GM11168 (cell line): ENCODE measurements at regions not wholly inside any gene's neighbourhood (a gene's known extent, or its start where the extent isn't known, plus 50 kb on each side); places are given as distances from the start of the nearest gene placed in this dataset.

Experiments used
- in situ Hi-C: fragments of 300-500 bp; cut with MboI; formaldehyde crosslinking; loops from one replicate; pipeline ENCODE4 v1.12.0; 2022; ENCODE audit warnings: low sequenced_read_pairs; ENCODE audit not compliant: unreplicated experiment

DNA sequence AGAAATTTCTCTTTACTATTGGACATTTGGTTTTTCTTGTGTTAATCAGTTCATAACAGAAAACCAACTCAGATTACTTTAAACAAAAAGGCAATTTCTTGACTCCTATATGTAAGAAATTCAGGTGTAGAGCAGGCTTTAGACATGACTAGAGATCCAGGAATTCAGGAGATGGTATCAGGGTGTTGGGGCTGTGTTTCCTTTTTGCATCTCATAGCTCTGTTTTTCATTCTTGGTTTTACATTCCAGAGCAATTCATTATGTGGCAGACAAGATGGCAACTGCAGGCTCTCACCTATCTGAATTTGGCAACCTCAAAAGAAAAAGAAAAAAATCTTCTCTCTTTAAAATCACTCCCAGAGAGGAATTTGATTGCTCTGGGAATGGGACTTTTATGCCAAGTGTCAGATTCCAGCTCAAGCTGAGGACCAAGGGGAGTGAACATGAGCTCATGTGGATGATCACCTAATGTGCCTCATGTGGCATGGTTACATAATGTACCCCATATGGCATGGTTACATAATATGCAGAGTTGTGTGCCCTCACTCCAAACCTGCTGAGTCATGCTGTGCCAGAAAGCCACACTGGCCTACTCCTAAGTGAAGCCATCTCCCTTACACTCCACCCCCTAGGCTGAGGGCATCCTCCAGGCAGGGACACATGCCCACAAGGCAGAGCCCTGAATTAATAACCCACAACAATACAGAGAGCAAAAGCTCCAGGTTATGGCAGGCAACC is 282.7 kb downstream of the MBD2 start:
- in situ Hi-C loops, result no loop called here

DNA sequence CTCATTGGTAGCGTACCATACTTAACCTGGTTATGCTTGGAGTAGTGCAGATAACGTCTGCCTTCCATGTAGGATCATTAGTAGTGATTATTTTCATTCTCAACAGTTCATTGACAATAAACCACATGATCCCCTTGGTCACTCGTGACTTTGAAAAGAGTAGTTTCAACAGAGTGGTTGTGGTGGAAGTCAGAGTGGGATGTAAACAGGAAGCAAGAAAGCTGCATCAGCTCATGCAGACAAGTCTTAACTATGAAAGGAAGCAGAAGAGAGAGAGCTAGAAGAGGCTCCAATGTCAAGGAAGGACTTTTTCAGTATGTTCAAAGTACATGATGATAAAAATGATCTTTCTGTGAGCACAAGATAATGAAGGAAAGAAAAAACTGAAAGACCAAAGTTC is 287.4 kb downstream of the MBD2 start:
- in situ Hi-C loops, result no loop called here

DNA sequence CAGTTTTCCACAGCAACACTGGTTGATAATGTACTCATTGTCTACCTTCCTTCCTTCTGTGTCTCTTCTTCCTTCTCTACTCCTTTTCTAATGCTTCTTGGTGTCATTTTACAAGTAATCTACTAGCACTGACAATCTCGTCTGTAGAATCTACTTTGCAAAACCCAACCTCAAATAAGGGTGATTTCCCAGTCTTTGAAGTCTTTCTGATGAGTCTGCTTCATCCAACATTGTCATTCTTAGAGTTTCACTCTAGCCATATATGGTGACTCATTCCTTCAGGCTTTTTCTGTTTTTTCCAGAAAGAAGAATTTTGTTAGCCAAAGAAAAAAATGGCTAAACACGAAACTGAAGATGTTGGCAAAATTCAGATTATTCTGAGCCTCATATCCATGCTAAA is 288.7 kb downstream of the MBD2 start:
- in situ Hi-C loops, result no loop called here

DNA sequence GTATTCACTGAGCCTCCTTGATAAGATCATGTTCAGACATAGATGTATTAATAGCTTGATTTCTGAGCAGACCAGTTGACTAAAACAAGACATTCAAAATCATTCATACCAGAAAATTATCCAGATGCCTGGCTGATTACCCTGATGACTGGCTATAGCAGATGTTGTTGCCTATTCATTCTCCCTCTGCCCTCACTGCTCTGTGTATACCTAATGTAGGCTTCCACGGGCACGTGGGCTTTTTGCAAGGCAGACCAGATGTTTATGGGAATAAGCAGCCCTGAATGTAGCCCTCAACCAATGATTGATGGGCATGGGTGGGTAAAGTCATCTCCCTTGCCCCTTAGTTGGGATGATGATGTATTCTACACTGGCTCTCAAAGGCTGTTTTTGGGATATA is 289.1 kb downstream of the MBD2 start:
- in situ Hi-C loops, result no loop called here

DNA sequence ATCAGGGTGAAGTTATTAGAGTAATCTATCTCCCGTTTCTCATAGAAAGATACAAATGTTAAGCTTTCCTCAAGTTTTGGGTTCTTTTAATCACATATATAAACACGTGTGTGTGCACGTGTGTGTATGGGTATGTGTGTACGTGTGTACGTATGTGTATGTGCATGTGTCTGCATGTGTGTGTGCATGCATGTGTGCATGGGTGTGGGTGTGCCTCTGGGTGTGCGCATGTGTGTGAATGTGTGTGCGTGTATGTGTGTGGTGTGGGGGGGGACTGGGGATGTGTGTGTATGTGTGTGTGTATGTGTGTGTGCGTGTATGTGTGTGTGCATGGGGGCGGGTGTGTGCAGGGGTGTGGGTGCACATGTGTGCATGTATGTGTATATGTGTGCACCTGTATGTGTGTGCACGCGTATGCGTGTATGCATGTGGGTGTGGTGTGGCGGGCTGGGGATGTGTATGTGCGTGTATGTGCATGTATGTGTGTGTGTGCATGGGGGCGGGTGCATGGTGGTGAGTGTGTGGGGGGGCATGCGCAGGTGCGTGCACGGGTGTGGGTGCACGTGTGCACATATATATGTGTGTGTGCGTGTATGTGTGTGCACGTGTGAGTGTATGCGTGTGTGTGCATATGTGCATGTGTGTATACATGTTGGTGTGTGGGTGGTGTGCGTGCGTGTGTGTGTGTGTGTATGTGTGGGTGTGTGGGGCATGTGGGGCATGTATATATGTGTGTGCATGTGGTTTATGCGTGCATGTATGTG is 304.0 kb downstream of the MBD2 start:
- in situ Hi-C loops, result no loop called here

DNA sequence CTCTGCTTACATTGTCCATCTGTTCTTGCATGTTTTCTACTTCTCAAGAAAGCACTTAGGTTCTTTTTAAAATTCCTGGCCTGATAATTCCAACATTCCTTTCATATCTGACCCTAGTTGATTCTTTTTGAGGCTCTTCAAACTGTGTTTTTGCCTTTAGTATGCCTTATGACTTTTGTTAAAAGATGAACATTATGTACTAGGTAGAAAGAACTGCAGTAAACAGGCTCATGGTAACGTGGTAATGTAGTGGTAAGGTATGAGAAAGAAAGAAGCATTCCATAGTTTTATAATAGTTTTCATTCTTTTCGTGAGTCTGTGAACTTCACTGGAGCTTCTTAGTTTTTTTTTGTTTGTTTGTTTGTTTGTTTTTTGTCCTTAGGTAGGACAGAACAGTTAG is 306.4 kb downstream of the MBD2 start:
- in situ Hi-C loops, result no loop called here

DNA sequence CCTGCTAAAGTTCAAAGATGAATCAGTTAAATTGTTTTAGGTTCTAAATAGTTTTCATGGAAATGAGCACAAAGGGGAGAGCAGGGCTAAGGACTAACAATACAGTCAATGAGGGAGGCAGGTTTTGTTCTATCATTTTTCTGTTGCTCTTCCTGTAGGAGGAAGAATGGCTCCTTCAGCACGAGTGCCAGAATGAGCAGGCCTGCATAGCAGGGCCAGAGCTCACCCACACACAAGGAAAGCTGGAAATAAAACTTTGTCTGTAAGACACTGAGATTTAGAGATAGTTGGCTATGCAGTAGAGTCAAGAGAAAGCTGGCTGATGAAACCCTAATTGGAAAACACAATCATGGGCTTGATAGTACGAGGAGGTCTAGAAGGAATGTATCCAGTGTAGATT is 313.3 kb downstream of the MBD2 start:
- in situ Hi-C loops, result no loop called here

DNA sequence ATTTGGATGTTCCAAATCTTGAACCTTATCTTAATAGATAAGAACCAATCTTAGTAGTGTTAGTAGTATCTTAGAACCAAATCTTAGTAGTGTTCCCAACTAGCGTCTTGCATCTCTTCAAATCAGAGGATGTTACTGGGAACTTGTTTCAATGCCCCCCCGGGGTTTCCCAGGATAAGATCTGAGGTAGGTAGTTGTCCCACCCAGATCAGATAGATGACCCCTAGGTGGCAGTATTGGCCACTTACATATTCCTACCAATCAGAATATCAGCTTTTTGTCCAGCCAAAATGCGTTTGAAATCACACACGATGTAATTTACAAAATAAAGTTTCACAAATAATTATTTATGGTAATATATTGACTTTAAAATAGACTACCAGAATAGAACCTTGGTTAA is 314.8 kb downstream of the MBD2 start:
- in situ Hi-C loops, result loop anchor here (5.0 kb wide), 1 partner anchor 218 kb away; no protein-coding TSS in a partner anchor

DNA sequence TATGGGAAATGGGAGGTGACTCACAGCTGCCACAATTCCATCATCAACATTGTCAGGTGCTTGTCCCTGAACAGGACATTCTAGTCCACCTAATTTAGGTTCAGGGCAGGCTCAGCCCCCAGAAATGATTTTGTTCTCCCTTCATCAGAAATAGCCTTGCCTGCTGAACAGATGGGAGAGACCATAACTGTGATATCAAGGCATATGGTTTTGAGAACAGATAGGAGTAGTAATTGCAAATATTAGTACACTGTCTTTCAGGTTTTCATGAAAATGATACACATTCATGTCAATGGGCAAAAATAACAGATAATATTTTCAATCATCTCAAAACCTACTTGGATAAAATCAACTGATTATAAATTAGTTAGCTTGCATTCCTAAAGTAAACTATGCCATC is 316.5 kb downstream of the MBD2 start:
- in situ Hi-C loops, result loop anchor here (5.0 kb wide), 1 partner anchor 219 kb away; no protein-coding TSS in a partner anchor

DNA sequence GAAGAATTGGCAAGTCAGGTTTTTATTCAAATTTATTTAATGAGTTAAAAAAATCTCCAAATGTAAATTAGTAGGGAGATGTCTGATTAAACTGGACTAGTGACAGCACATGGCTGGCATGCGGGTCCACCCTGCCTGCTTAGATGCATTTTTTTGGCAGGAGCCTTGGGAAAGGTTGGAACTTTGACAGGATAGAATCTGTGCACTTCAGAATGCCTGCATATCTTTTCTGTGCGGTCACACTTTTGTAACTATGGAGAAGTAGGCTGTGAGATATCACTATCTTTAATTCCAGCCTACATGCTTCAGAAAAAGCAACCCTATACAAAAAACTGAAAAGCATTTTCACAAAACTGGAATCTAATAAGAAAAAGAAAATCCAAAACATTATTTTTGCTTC is 317.8 kb downstream of the MBD2 start:
- in situ Hi-C loops, result loop anchor here (5.0 kb wide), 1 partner anchor 221 kb away; no protein-coding TSS in a partner anchor

DNA sequence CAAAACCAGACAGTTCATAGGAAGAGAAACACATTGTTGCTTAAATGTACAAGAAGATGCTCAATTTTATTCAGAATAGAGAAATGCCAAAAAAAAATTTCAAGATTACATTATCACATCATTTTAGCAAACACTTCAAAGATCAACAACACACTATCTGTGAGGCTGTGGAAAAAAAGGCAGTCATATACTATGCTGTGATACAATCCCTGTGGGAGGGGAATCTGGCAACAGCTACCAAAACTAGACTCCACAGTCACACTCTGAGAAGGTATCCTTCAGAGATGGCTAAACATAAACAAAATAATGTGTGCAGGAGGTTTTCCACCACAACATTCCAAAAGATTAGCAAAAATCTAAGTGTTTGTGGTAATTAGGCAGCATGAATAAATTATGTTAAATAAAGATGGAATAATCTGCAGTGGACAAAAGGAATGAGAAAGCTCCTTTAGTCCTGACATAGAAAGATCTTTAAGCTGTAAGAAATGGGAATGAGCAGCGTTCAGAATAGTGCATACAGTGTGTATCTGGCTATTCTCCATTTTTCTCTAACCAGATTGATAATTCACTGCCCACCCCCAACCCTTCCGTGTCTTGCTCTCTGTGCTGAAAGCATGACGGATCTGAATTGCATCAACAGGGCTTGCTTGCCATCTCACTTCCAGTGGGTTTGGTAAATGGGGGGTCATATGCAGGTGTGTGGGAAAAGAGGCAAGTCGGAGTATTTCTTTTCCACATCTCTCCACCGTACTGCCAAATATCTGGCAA is 329.6 kb downstream of the MBD2 start:
- in situ Hi-C loops, result no loop called here

DNA sequence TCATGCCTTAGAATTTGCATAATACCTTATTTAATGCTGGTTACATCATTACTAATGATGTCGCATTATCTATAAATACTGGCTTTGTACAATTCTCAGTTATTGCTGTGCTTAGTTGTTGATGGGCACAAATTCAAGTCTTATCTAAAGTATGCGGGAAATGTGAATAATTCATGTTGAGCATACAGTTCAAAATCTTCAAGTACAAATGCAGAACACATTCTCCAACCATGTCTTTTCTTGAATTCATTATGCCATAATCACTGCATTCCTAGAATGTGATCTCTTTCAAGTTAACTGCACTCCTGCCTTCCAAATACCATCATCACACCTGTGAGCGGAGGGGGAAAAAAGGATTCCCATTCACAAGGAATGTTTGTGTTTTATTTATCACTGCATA is 337.0 kb downstream of the MBD2 start:
- in situ Hi-C loops, result no loop called here

DNA sequence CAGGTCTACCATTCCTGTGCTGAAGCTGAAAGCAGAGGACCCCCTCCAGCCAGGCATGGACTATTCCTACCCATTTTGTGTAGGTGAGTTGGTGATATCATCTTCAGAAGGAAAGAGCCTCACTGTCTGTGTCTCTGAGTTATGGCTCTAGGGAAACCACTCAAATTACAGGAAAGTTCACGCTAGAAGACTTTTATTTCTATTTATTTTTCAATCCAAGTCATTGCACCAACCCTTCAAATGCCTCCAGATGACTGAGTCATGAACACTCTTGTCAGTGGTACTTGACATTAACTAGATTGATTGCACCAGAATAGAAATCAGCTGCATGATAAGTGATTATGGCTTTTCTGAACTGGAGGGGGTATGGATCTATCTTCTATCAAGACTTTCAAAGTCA is 338.4 kb downstream of the MBD2 start:
- in situ Hi-C loops, result no loop called here

DNA sequence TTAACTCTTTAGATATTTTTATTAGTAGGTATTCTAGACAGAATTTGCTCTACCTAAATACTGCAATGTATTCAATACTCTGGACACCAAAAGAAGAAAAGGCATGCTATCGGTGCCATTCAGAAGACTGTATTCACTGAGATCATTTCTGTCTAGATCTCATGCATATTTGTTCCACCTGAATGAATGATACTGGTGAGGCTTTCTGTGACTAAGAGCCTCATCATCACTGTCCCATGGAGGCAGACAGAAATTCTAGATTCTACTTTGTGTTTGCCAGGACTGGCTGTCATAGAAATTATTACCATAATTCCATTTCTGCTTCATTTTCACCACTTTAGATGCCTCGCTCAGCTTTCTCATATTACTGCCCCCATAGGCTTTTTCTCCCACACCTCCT is 340.7 kb downstream of the MBD2 start:
- in situ Hi-C loops, result no loop called here

DNA sequence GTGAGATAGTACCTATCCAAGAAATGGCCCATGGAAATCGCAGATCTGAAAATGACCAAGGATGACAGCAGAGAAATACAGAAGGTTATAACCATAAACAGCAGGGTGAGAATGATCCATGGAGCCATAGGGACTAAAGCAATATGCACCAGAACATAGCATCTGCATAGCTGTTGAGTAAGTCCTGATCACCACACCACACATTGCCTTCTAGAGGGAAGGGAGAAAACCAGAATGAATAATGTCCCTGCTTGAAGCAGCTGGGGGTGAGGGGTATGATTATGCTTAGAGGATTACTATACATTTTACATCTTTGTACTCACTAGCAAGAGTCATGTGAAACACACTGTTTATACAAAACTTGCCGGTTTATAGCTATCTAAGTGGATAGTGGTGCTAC is 350.4 kb downstream of the MBD2 start:
- in situ Hi-C loops, result no loop called here

DNA sequence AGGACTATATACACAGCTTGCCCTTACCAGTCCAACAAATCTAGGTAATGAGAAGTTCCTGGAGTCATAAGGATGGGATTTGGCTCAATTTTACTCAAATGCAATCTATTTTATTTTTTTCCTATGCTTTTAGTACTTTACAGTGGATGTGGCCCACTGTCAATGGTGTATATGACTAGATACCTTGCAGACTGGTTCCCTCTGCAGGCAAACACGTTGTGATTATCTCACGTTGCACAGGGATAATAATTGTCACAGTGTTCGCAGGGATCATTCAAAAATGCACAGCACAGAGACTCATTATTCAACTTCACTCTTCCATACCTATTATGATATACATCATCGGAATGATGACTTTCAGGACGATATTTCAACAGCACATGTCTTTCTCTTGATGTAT is 359.7 kb downstream of the MBD2 start:
- in situ Hi-C loops, result no loop called here

DNA sequence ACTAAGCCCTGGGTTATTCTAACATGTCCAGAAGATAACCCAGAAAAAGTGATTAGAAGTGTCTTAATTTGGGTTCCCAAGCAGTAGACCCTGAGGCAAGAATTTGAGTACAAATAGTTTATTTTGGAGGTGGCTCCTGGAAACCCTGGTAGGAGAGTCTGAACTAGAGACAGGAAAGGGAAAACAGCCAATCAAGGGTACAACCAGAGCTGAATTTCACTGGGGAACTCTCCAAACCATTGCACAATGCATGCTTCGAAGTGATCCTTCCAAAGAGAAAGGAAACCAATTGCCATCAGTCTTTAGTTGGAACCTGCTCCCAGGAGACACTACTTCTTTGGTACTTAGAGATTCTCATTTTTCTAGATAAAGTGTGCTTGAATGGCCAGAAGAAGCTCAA is 361.5 kb downstream of the MBD2 start:
- in situ Hi-C loops, result no loop called here

DNA sequence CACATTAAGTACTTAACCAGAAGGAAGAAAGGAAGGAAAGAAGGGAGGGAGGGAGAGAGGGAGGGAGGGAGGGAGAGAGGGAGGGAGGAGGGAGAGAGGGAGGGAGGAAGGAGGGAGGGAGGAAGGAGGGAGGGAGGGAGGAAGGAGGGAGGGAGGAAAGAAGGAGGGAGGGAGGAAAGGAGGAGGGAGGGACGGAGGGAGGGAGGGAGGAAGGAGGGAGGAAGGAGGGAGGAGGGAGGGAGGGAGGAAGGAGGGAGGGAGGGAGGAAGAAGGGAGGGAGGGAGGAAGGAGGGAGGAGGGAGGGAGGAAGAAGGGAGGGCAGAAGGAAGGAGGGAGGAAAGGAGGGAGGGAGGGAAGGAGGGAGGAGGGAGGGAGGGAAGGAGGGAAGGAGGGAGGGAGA is 363.3 kb downstream of the MBD2 start:
- in situ Hi-C loops, result no loop called here

DNA sequence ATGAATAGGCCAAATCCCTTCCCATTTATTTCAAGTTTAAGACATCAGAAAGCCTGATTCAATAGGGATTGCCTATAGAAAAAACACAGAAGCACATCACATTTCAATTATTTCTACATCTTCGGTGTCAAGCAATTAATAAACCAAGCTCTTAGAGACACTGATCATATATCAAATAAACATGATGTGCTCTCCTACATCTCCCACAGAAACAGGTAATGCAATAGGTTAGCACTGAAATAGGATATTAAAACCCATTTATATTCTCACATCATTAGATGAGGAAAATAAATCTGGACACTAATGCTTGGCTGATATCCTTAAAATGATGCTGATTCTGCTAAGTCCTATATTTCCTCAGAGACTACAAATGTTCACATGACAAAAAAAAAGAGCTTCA is 364.7 kb downstream of the MBD2 start:
- in situ Hi-C loops, result no loop called here

DNA sequence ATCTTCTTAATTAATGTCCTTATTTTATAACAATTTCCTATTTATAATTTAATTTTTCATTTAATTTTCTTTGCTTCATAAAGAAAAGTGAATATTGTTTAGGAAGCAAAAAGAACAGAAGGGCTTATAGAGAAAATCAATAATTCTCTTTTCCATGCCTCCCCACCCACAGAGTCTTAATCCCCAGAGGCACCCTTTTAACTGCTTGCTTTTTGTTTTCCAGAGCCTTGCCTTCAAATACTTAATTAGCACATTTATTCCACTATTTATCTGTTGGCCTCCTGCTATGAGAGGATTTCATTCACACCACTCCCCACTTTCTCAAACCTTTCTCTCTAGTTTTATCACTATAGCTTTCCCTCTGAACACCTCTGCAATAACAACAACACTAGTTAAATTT is 373.6 kb downstream of the MBD2 start:
- in situ Hi-C loops, result no loop called here

DNA sequence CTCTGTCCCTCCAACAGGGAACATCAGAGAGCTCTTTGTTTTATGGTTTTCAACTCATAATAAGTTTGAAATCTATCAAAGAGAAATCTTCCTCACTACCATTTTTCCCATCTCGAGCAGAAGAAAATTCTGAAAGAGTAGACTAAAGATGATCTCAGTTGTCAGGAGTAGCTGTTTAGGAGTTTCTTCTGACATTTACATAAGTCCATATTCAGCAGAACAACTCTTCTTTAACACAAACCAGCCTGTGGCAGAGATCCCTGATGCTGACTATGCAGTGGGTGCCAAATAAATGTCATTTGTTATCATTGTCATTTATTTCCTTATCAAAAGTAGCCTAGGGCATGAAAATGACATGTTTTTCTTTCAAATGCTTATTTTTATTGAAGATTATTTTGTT is 380.7 kb downstream of the MBD2 start:
- in situ Hi-C loops, result no loop called here
